ENCODE measurements at regions not wholly inside any gene's neighbourhood (a gene's known extent, or its start where the extent isn't known, plus 50 kb on each side); places are given as distances from the start of the nearest gene placed in this dataset.
A peak's percentile ranks its signal among the peaks of the same experiment; 100 is the strongest.

GRCh38 chr22:34861787-34862186, 204.2 kb upstream of the ISX start:
- TF ChIP-seq CTCF (conservative IDR thresholded peaks at IDR 0.05 in 1 of 2, IDR thresholded peaks at IDR 0.05 in 1 of 2; ENCODE audit: low read depth in 1 of 2, low read length in 2 of 2) (no peak), EZH2 (IDR thresholded peaks at IDR 0.05; ENCODE audit: low read length, missing control alignments) (no peak)
- H3K4me2 ChIP-seq (ENCODE audit: extremely low read depth, insufficient read depth, low read length), result no peak overlapping the region
- no peak overlapping the region for H3K27ac ChIP-seq (ENCODE audit: insufficient read depth, low read length)
- H3K79me2 ChIP-seq (ENCODE audit: control insufficient read depth, insufficient read depth, low read length), result no peaks in the 10 kb centered on the region
- H3K9ac ChIP-seq (ENCODE audit: insufficient read depth, low read length), result no peak overlapping the region
- no peak overlapping the region for H2AFZ ChIP-seq (ENCODE audit: low read length)
- H3K9me3 ChIP-seq (ENCODE audit: control insufficient read depth, insufficient read depth, low read depth, low read length), result no peaks in the 10 kb centered on the region
- H4K20me1 ChIP-seq (ENCODE audit: control insufficient read depth, extremely low read depth, insufficient read depth, low read length), result no peaks in the 10 kb centered on the region
- no peaks in the 10 kb centered on the region for H3K27me3 ChIP-seq (ENCODE audit: control insufficient read depth, insufficient read depth, low read length)
- H3K36me3 ChIP-seq (ENCODE audit: control insufficient read depth, insufficient read depth, low read length), result no peaks in the 10 kb centered on the region
- DNase-seq (ENCODE audit: low read depth in 2 of 2), result no peak
- no peaks in the 10 kb centered on the region for H3K4me1 ChIP-seq (ENCODE audit: control insufficient read depth, extremely low read depth, insufficient read depth, low read length)
- no peak overlapping the region for H3K4me3 ChIP-seq (replicated peaks in 1 of 4; ENCODE audit: control extremely low read depth in 1 of 4, insufficient read depth in 1 of 4, low read depth in 3 of 4, low read length in 4 of 4)

GRCh38 chr22:34866081-34866480, 199.9 kb upstream of the ISX start:
- H3K9ac ChIP-seq (ENCODE audit: insufficient read depth, low read length), result no peak overlapping the region
- no peak overlapping the region for H3K27ac ChIP-seq (ENCODE audit: insufficient read depth, low read length)
- no peak for DNase-seq (ENCODE audit: low read depth in 2 of 2)
- no peaks in the 10 kb centered on the region for H3K36me3 ChIP-seq (ENCODE audit: control insufficient read depth, insufficient read depth, low read length)
- no peak overlapping the region for H2AFZ ChIP-seq (ENCODE audit: low read length)
- H3K4me2 ChIP-seq (ENCODE audit: extremely low read depth, insufficient read depth, low read length), result no peak overlapping the region
- no peak overlapping the region for H3K4me3 ChIP-seq (replicated peaks in 1 of 4; ENCODE audit: control extremely low read depth in 1 of 4, insufficient read depth in 1 of 4, low read depth in 3 of 4, low read length in 4 of 4)
- no peaks in the 10 kb centered on the region for H3K9me3 ChIP-seq (ENCODE audit: control insufficient read depth, insufficient read depth, low read depth, low read length)
- TF ChIP-seq CTCF (conservative IDR thresholded peaks at IDR 0.05 in 1 of 2, IDR thresholded peaks at IDR 0.05 in 1 of 2; ENCODE audit: low read depth in 1 of 2, low read length in 2 of 2) (no peak), EZH2 (IDR thresholded peaks at IDR 0.05; ENCODE audit: low read length, missing control alignments) (no peak)
- H3K4me1 ChIP-seq (ENCODE audit: control insufficient read depth, extremely low read depth, insufficient read depth, low read length), result no peaks in the 10 kb centered on the region
- H3K27me3 ChIP-seq (ENCODE audit: control insufficient read depth, insufficient read depth, low read length), result no peaks in the 10 kb centered on the region
- H4K20me1 ChIP-seq (ENCODE audit: control insufficient read depth, extremely low read depth, insufficient read depth, low read length), result no peaks in the 10 kb centered on the region
- H3K79me2 ChIP-seq (ENCODE audit: control insufficient read depth, insufficient read depth, low read length), result no peaks in the 10 kb centered on the region

- TF ChIP-seq EZH2 (IDR thresholded peaks at IDR 0.05; ENCODE audit: low read length, missing control alignments), result no peak
- TF ChIP-seq CTCF (conservative IDR thresholded peaks at IDR 0.05 in 1 of 2, IDR thresholded peaks at IDR 0.05 in 1 of 2; ENCODE audit: low read depth in 1 of 2, low read length in 2 of 2), result no peak
- Histone ChIP-seq H3K79me2 (ENCODE audit: control insufficient read depth, insufficient read depth, low read length) (no peaks in the 10 kb centered on the region), H3K9ac (ENCODE audit: insufficient read depth, low read length) (no peak overlapping the region), H3K27me3 (ENCODE audit: control insufficient read depth, insufficient read depth, low read length) (no peaks in the 10 kb centered on the region), H3K36me3 (ENCODE audit: control insufficient read depth, insufficient read depth, low read length) (no peaks in the 10 kb centered on the region), H2AFZ (ENCODE audit: low read length) (no peak overlapping the region), H3K4me1 (ENCODE audit: control insufficient read depth, extremely low read depth, insufficient read depth, low read length) (no peaks in the 10 kb centered on the region), H3K27ac (ENCODE audit: insufficient read depth, low read length) (no peak overlapping the region), H4K20me1 (ENCODE audit: control insufficient read depth, extremely low read depth, insufficient read depth, low read length) (no peaks in the 10 kb centered on the region), H3K9me3 (ENCODE audit: control insufficient read depth, insufficient read depth, low read depth, low read length) (no peaks in the 10 kb centered on the region), H3K4me2 (ENCODE audit: extremely low read depth, insufficient read depth, low read length) (peak overlapping the region; percentile 15), H3K4me3 (replicated peaks in 1 of 4; ENCODE audit: control extremely low read depth in 1 of 4, insufficient read depth in 1 of 4, low read depth in 3 of 4, low read length in 4 of 4) (no peak overlapping the region)
- DNase-seq (ENCODE audit: low read depth in 2 of 2), result peak; percentile 6 to 52
Observed at GRCh38 chr22:34866495-34867131, 199.3 kb upstream of the ISX start.
